GM10266 (cell line): ENCODE measurements at regions not wholly inside any gene's neighbourhood (a gene's known extent, or its start where the extent isn't known, plus 50 kb on each side); places are given as distances from the start of the nearest gene placed in this dataset.

Source experiments
- DNase-seq: peaks from one replicate; pipeline ENCODE4 v3.0.0; 2012; ENCODE audit errors: extremely low spot score
- TF ChIP-seq, protein P1 (sequence below): IDR thresholded peaks from 2 replicates; pipeline ENCODE4 v1.5.1; 2012; ENCODE audit warnings: mild to moderate bottlenecking, low read depth; ENCODE audit not compliant: control insufficient read depth, insufficient read depth; ENCODE audit errors: missing control alignments

DNA sequence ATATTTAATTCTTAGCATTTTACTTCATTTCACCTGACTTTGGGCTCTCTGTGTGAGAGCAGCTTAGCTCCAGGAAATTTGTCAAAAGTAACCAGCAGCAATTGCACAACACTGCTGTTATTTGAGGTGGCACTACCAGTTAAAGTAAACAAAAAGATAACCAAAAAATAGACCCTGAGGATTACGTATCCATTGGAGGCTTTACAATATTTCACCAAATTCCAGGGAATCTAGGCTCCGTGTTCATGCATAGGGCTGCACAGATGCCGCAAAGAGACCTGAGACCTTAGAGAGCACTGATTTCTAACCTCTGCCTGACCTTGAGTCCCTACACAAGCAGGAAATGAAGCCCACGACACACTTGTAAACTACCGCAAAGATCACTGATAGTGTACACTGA, 1392.7 kb upstream of the CDH6 start:
- no peak for DNase-seq
- TF ChIP-seq, protein P1, sequence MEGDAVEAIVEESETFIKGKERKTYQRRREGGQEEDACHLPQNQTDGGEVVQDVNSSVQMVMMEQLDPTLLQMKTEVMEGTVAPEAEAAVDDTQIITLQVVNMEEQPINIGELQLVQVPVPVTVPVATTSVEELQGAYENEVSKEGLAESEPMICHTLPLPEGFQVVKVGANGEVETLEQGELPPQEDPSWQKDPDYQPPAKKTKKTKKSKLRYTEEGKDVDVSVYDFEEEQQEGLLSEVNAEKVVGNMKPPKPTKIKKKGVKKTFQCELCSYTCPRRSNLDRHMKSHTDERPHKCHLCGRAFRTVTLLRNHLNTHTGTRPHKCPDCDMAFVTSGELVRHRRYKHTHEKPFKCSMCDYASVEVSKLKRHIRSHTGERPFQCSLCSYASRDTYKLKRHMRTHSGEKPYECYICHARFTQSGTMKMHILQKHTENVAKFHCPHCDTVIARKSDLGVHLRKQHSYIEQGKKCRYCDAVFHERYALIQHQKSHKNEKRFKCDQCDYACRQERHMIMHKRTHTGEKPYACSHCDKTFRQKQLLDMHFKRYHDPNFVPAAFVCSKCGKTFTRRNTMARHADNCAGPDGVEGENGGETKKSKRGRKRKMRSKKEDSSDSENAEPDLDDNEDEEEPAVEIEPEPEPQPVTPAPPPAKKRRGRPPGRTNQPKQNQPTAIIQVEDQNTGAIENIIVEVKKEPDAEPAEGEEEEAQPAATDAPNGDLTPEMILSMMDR = no peak

- DNase-seq = no peak
- TF ChIP-seq, protein P1 = no peak
Observed at GRCh38 chr5:29796013-29796412, 1397.5 kb upstream of the CDH6 start.

- TF ChIP-seq, protein P1 = no peak
- DNase-seq = no peak
Observed at GRCh38 chr5:29795096-29795652, 1398.3 kb upstream of the CDH6 start.

GRCh38 chr5:29794141-29794787, 1399.2 kb upstream of the CDH6 start:
- DNase-seq = no peak
- TF ChIP-seq, protein P1 = no peak

GRCh38 chr5:29790281-29790680, 1403.2 kb upstream of the CDH6 start:
- TF ChIP-seq, protein P1 = no peak
- DNase-seq = no peak

DNA sequence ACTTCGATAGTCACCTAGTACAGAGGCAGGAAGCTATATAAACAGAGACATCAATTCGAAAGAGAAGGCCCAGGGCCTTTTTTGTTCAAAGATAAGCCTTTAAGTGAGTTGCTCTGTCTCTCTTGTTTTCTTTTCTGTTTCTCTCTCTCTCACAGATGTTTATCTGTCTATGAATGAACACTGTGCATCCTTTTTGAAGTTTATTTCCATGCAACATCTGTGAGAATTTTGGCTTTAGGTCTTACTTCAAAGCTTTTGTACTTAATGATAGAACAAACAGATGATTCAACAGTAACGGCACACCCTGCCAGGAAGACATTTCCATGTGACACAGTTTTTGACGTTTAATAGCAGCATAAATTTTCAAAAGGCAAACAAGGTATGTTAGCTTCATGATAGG, 1413.1 kb upstream of the CDH6 start:
- TF ChIP-seq, protein P1 = no peak
- DNase-seq = no peak

DNA sequence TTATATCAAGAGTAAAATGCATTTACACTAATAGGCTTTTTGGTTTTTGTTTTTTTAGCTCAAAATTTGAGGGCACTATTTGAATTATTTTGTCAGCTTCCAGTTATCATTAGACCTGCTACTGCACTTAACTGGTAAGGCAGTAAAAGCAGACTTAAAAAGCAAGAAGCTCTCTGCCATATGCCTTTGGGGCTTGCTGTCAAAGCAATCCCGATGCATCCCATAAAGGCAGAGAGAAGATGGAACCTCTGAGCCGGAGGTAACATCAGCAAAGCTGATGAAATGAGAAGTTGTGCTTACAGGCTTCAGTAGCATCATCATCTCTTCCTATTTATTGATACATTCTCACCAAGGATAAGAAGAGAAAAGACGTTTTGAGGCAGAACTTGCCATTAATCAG, 1414.3 kb upstream of the CDH6 start:
- TF ChIP-seq, protein P1 = no peak
- DNase-seq = no peak
